Skin epidermis (tissue), 12 donors: ENCODE measurements at regions not wholly inside any gene's neighbourhood (a gene's known extent, or its start where the extent isn't known, plus 50 kb on each side); places are given as distances from the start of the nearest gene placed in this dataset.
"Not testable (repeated sequence)": the region's sequence is repeated elsewhere in the genome, so short reads cannot be mapped to it uniquely, and the experiment has no call there.

Source experiments
- H3K27ac ChIP-seq, 21 experiments: fragments of 200-600 bp; sonication (generic) in 11 of 21; one replicate each; pipeline ENCODE4 v1.5.0; 2020; ENCODE audit warnings: mild to moderate bottlenecking in 3 of 21, inconsistent platforms in 2 of 21, moderate library complexity in 2 of 21
- H3K4me3 ChIP-seq, 7 experiments: fragments of 200-600 bp; sonication (generic) in 2 of 7; one replicate each; pipeline ENCODE4 v1.5.0; 2020; ENCODE audit warnings: inconsistent platforms in 2 of 7, mild to moderate bottlenecking in 2 of 7, moderate library complexity in 1 of 7

DNA sequence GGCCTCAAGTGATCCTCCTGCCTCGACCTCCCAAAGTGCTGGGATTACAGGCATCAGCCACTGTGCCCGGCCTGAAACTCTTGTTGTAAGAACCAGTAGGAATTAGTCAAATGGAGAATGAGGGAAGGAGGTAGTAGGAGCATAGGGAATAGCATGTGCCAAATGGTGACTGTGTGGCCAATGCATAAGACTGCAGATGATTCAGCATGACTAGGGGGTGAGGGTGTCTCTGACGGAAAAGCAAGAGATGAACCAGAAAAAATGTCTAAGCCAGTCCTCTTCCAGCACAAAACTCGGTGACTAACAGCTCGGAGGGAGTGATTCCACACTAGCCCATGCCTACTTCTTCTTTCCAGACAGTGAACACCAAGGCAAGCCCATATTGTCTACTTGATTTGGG lies 58.2 kb upstream of the DUSP21 start:
- no peak overlapping the region for H3K27ac ChIP-seq
- no peak overlapping the region for H3K4me3 ChIP-seq

DNA sequence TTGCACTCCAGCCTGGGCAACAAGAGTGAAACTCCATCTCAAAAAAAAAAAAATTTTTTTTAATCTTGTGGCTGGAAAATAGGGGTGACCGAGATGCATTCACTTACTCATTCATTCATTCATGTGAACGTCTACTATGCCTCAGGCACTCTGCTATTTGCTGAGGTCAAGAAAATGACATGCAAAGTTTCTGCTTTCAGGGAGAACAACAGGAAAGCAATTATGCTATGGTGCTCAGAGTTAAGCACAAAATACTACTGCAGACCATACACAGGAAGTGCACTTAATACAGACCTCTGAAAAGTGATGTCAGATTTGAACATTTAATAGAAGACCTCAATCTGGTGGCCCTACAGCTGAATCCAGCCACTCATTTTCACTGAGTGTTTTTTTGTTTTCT lies 59.6 kb upstream of the DUSP21 start:
- Histone ChIP-seq H3K4me3 (no peak overlapping the region), H3K27ac (no peak overlapping the region)

DNA sequence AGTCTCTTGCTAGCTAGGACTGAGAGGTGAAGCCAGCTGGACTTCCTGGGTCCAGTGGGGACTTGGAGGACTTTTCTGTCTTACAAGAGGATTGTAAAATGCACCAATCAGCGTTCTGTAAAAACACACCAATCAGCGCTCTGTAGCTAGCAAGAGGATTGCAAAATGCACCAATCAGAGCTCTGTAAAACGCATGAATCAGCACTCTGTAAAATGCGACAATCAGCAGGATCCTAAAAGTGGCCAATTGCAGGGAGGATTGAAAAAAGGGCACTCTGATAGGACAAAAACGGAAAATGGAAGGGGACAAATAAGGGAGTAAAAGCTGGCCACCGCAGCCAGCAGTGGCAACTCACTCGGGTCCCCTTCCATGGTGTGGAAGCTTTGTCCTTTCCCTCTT lies 65.6 kb upstream of the DUSP21 start:
- H3K27ac ChIP-seq = no peak overlapping the region
- no peak overlapping the region for H3K4me3 ChIP-seq

DNA sequence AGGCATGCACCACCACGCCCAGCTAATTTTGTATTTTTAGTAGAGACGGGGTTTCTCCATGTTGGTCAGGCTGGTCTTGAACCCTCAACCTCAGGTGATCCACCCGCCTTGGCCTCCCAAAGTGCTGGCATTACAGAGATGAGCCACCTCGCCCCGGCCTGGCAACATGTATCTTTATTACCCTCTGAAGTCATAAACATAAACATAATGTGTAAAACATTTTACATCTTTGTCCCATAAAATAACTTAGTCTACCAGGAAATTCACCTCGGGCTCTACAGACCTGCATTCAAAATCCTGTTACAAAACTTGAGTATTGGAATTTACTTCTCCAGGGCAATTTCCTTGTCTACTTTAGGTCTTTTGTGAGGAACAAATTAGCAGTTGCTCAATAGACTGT lies 68.1 kb upstream of the DUSP21 start:
- H3K27ac ChIP-seq = no peak overlapping the region
- H3K4me3 ChIP-seq = no peak overlapping the region

DNA sequence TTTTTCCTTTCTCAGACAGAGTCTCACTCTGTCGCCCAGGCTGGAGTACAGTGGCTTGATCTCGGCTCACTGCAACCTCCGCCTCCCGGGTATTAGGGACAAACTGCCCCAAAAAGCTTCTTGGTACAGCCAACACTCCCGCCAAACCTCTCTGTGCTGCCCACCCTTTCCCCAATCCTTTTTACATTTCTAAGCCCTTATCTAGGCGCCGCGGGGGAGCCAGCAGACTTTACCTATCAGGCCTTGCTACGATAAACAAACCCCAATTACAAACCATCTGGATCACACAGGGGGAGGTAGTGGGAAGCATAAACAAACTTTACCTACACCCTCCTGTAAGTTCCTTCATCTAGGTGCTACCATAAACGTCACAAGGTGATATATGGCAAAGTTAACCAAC lies 69.8 kb upstream of the DUSP21 start:
- not testable (repeated sequence) for H3K4me3 ChIP-seq, H3K27ac ChIP-seq

DNA sequence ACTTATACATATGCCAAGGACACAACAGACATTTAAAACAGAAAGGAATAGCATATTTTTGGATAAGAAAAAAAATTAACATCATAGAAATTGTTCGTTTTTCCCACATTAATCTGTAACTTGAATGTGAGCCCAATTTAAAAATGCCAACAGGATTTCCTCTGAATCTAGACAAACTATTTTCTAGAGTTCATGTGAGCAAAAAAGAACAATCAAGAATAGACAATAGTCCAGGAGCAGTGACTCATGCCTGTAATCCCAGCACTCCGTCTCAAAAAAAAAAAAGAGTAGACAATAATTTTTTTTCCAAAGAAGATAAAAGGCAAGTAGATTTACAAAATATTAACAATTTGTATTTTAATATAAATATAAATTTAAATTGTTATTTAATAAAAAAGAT lies 73.7 kb upstream of the DUSP21 start:
- H3K27ac ChIP-seq = no peak overlapping the region
- no peak overlapping the region for H3K4me3 ChIP-seq

DNA sequence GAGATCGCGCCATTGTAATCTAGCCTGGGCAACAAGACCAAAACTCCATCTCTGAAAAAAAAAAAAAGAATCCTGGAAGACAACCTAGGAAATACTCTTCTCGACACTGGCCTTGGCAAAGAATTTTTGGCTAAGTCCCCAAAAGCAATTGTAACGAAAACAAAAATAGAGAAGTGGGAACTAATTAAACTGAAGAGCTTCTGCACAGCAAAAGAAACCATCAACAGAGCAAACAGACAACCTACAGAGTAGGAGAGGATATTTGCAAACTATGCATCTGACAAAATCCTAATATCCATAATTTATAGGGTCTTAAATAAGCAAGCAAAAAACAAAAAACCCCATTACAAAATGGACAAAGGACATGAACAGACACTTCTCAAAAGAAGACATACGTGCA lies 76.5 kb upstream of the DUSP21 start:
- no peak overlapping the region for H3K27ac ChIP-seq
- no peak overlapping the region for H3K4me3 ChIP-seq

DNA sequence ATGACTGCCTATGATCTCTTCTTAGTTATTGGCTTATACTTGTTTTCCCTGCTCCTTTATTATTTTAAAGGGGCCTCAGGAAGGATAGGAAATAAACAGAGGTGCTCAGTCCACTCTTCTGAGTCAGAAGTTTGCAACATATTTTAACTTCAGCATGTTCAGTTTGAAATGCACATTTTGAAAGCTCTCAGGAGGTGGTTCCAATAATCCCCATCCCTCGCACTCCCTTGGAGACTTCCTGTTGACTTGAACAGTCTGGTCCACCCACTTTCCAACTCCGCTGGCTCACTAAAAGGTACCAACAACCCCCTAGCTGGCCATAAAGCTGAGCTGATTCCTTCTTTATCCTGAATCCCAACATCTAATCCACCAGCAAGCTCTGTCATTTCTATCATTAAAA lies 78.3 kb upstream of the DUSP21 start:
- Histone ChIP-seq H3K4me3 (no peak overlapping the region), H3K27ac (no peak overlapping the region)

DNA sequence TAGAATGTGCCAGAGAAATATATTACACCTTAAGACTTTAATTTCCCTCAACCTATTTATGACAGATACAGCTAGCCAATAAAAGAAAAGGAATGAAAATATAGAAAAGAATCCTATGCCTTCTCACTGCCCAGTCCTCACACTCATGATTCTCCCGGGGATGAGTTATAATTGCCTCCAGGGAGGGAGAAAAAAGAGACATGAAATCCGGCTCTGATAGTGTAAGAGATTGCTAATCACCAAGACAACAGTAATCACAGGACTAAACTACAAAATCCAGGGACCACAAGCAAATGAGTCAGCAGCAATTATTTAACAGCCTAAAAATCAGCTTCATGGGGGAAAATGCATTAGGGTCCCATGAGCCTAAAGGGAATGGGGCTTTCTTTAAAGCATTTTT lies 95.9 kb upstream of the DUSP21 start:
- no peak overlapping the region for H3K27ac ChIP-seq
- no peak overlapping the region for H3K4me3 ChIP-seq

DNA sequence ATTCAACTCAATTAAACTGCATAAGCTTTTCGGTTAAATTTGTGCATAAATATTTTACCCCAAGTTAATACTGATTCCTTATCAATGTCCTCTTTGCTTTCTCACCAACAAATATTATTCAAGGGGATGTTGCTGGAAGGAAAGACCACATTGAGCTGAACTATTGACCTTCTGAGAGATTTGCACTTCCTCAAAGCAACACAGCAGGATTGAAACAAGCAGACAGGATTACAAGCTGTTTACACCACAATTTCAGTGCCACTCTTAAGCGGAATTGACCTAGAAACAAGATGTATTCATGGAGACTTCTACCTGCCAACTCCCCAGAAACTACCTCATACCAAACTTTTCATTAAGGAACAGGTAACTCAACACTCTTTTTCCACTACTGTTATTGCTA lies 96.5 kb upstream of the DUSP21 start:
- H3K27ac ChIP-seq = no peak overlapping the region

DNA sequence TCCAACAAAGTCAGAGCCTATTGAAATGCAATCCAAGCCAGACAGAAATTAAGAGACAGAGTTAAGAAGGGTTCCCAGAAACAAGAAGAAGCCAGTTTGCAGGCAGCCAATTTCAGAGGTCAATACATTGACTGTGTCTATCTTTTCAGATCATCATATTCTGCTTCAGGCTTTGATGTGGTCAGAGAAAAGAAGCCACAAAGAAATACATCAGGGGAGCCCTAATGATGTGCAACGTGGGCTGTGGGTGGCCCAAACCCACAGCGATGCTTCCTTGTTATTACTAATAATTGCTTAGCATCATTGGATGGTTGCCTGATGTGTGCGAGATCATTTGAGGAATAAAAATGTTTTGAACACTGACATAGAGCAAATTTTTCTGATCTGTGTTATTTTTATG lies 99.0 kb upstream of the DUSP21 start:
- no peak overlapping the region for H3K27ac ChIP-seq

More for the DNA sequence above, 96.5 kb upstream of the DUSP21 start:
- no peak overlapping the region for H3K4me3 ChIP-seq

DNA sequence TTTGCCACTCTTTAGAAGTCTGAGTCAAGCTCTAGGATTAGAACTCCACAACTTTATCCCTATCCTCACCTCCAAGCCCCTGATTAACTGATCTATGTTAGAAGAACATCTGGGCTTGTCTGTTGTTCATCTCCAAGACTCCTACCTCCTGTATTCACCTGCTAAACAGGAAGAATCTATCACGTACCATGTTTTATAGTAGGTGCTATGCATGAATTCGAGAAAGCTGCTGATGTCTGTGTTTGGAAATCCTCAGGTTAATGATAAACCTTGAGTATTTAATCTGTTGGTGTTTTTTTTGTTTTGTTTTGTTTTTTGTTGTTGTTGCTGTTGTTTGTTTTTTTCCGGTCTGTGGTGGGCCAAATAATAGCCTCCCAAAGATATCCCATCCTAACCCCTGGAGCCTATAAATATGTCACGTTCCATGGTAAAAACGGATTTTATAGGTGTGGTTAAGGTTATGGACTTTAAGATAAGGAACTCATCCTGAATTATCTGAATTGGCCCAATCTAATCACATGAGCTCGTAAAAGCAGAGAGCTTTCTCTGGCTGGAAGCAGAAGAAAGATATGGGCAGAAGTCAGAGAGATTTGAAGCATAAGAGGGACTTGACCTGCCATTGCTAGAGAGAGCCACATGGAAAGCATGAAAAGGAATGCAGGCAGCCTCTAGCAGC lies 101.2 kb upstream of the DUSP21 start:
- Histone ChIP-seq H3K27ac (no peak overlapping the region), H3K4me3 (no peak overlapping the region)

More for the DNA sequence above, 99.0 kb upstream of the DUSP21 start:
- no peak overlapping the region for H3K4me3 ChIP-seq

DNA sequence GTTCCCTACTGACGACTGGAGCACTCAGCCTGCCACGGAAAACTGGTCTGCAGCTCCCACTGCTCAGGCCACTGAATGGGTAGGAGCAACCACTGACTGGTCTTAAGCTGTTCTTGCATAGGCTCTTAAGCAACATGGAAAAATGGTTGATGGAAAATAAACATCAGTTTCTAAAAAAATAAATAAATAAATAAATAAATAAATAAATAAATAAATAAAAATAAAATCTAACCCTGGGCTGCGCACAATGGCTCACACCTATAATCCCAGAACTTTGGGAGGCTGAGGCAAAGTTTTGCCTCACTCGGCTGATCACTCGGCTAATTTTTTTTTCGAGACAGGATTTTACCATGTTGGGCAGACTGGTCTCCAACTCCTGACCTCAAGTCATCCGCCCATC lies 102.0 kb upstream of the DUSP21 start:
- not testable (repeated sequence) for H3K4me3 ChIP-seq, H3K27ac ChIP-seq

DNA sequence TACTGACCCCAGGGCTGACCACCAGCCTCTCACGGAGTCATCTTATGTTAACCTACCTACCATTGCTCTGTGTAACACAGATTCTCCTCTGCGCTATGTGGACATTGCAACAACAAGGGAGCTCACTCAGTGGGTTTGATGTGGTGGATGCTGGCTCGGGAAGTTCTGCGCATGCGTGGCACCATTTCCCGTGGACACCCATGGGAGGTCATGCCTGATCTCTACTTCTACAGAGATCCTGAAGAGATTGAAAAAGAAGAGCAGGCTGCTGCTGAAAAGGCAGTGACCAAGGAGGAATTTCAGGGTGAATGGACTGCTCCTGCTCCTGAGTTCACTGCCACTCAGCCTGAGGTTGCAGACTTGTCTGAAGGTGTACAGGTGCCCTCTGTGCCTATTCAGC lies 102.4 kb upstream of the DUSP21 start:
- not testable (repeated sequence) for H3K27ac ChIP-seq, H3K4me3 ChIP-seq

DNA sequence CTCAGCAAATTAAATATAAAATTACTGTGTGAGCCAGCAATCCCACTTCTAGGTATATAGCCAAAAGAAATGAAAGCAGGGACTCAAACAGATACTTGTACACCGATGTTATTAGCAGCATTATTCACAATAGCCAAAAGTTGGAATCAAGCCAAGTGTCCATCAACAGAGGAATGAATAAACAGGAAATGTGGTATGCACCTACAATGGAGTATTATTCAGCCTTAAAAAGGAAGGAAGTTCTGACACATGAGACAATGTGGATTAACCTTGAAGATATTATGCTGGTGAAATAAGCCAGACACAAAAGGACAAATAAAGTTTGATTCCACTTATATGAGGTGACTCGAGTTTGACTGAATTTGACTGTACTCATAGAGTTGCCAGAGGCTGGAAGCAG lies 108.3 kb upstream of the DUSP21 start:
- Histone ChIP-seq H3K27ac (no peak overlapping the region), H3K4me3 (no peak overlapping the region)

DNA sequence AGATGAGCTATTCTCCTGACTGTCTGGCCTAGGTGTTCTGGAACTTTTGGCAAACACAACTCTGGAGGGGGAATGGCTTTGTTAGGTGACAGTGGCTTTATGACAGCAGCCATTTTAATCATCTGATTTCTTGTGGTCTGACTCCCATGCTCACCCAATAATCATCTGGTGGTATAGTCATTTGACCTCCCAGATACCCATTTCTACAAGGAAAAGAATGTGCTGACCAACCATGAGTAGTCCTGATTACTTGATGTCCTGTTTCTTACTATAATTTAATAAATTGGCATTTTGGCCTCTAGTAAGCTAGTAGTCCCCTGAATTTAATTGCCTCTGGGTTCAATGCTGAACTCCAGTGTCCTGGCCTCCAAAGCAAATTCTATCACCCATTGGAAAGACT lies 109.9 kb upstream of the DUSP21 start:
- Histone ChIP-seq H3K4me3 (no peak overlapping the region), H3K27ac (no peak overlapping the region)

DNA sequence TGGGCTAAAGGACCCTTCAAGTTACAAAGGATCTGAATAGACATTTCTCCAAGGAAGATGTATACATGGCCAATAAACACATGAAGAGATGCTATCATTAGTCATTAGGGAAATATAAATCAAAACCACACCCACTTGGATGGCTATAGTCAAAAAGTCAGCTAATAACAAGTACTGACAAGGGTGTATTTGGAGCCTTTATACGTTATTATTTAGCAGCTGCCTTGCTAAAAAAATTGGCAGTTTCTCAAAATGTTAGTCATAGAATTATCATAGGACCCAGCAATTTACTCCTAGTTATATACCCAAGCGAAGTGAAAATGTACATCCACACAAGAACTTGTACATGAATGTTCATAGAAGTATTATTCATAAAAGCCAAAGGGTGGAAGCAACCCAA lies 112.7 kb upstream of the DUSP21 start:
- no peak overlapping the region for H3K27ac ChIP-seq
- no peak overlapping the region for H3K4me3 ChIP-seq

DNA sequence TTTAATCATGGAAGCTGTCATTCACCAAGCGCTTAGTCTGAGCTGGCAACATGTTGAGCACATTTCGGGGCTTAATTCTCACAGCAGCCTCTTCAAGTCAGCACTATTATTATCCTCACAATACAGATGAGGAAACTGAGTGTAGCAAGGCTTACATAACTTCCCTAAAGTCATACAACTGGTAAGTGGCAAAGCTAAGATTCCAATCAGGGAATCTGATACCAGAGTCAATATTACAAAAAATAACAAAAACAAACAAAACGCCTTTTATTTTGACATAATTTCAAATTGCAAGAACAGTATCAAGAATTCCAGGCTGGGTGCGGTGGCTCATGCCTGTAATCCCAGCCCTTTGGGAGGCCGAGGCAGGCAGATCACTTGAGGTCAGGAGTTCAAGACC lies 120.4 kb upstream of the DUSP21 start:
- no peak overlapping the region for H3K27ac ChIP-seq
- no peak overlapping the region for H3K4me3 ChIP-seq

DNA sequence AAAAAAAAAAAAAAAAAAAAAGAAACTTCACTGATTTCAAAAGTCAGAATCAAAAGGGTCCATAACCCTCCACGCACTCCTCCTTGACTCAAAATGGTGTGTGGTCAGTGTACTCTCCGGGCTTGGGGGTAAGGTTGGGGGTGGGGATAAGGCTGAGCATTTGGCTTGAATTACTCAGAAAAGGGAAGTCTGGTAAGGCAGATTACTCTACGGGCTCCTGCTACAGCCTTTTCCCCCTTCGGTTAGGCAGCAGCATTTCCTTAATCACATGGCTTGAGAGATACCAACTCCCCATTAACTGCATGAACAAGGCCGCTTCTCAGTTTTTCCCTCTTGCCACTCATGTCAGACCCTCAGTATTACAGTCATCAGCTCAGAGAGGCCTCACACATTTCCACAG lies 135.4 kb upstream of the DUSP21 start:
- no peak overlapping the region for H3K27ac ChIP-seq

DNA sequence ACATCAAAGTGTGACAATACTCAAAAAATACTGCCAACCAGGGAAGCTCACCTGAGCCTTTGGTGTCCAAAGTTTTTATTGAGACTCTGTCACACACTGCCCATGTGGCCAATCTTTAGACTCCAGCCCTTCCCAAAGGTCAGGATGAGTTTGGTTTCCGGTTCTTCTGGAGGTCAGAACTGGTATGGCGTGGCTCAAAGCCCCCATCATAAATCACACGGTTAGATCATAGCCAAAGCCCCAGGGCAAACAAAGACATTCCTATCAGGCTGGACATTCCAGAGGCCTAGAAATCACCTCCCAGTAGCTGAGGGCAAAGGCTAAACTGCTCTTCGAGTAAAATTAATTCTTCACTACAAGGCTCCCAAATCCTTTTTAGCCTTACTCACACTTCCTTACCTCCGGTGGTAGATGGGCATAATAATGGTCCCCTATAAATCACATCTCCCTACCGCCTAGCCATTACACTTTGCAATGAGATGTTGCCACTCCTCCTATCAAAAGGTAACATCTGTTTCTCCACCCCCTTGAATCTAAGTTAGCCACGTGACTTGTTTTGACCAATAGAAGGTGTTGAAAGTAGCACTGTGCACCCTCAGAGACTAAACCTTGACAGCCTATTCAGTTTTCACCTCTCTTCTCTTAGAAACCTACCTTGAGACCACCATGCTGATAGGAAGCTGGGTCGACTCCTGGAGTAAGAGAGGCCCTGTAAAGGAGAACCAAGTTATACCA lies 137.8 kb upstream of the DUSP21 start:
- H3K4me3 ChIP-seq = no peak overlapping the region
- no peak overlapping the region for H3K27ac ChIP-seq

More for the DNA sequence above, 135.4 kb upstream of the DUSP21 start:
- H3K4me3 ChIP-seq = no peak overlapping the region

DNA sequence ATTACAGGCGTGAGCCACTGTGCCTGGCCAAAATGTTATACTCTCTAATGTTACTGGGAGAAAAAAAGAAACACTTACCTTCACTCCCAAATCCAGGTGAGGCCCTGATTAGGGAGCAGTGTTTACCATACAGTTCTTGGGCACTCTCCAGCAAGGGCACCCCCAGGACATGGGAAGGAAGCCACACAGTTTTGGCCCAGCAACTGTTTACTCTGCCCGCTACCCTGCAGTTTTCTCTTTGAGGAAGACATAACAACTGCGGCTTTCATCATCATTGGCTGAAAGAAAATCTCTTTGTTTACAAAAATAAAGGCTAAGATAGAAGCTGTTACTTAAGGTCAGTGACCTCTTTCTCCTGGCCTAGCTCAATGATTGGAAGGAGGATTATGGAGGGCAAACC lies 145.5 kb upstream of the DUSP21 start:
- Histone ChIP-seq H3K4me3 (no peak overlapping the region), H3K27ac (no peak overlapping the region)

DNA sequence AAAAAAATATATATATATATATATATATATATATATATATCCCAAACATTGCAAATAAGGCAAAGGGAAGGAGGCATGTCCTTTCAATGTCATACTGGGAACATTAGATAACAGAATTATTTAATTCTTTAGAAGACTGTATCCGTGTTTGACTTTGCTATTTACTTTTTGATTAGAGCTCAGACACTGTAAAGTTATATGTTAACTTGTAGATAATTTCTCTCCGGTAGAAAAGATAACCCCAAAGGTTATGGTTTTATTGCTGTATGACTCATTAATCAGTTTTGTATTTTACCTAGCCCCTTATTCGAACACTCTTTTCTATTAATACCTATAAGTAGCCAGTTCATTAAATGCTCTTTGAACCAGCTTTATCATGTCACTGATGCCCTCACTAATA lies 150.6 kb upstream of the DUSP21 start:
- H3K4me3 ChIP-seq = no peak overlapping the region

More for the DNA sequence above, 150.6 kb upstream of the DUSP21 start:
- H3K27ac ChIP-seq = no peak overlapping the region
